Gastroesophageal sphincter (tissue), 3 donors: ENCODE measurements at regions not wholly inside any gene's neighbourhood (a gene's known extent, or its start where the extent isn't known, plus 50 kb on each side); places are given as distances from the start of the nearest gene placed in this dataset.

Experiments
- CTCF ChIP-seq, 4 experiments: fragments of 200-600 bp in 2 of 4; fragments of 450-650 bp in 2 of 4; sonication (generic) in 1 of 4; IDR thresholded peaks; one replicate each; pipeline ENCODE4 v1.5.1; 2017 to 2019; ENCODE audit warnings: antibody characterized with exemption in 4 of 4, mild to moderate bottlenecking in 2 of 4, moderate library complexity in 2 of 4
- EP300 ChIP-seq: sonication (generic); formaldehyde crosslinking; IDR thresholded peaks from one replicate; pipeline ENCODE4 v1.6.1; 2017; ENCODE audit warnings: antibody characterized with exemption, mild to moderate bottlenecking

GRCh38 chr5:136457390-136458013 is 92.2 kb upstream of the TRPC7 start:
- TF ChIP-seq CTCF (IDR thresholded peaks at IDR 0.05) = no peak
- no peak for TF ChIP-seq EP300
